Tibial nerve (tissue), 4 donors: ENCODE measurements at regions not wholly inside any gene's neighbourhood (a gene's known extent, or its start where the extent isn't known, plus 50 kb on each side); places are given as distances from the start of the nearest gene placed in this dataset.

Experiments used
- EP300 ChIP-seq, 2 donors: sonication (generic); formaldehyde crosslinking; IDR thresholded peaks; one replicate each; pipeline ENCODE4 v1.6.1; 2017; ENCODE audit warnings: antibody characterized with exemption in 2 of 2, mild to moderate bottlenecking in 1 of 2
- POLR2A ChIP-seq, 2 donors: fragments of 450-650 bp; IDR thresholded peaks; one replicate each; pipeline ENCODE4 v1.6.1; 2017; ENCODE audit warnings: antibody characterized with exemption in 2 of 2, mild to moderate bottlenecking in 2 of 2, moderate library complexity in 2 of 2
- TF ChIP-seq, protein P1 (sequence below), 5 experiments: fragments of 200-600 bp in 3 of 5; fragments of 450-650 bp in 2 of 5; sonication (generic) in 3 of 5; IDR thresholded peaks; one replicate each; pipeline ENCODE4 v1.5.1; 2016 to 2019; ENCODE audit warnings: antibody characterized with exemption in 5 of 5, mild to moderate bottlenecking in 3 of 5, moderate library complexity in 2 of 5

DNA sequence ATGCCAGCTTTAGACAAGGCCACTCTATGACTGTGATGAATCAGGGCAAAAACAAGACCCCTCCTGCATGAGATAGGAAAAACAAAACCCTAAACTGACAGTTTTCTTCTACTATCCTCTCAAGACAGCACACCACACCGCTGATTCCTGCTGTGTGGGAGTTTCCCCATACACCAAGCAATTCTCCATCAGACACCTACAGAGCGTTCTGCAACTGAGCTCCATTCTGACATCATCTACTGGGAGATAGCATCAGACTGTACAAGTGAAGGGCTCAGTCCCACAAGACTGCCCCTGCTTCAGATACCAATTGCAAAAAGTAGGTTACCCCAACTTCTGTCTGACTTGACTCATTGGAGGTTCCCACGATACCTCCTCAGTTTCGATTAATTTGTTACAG, 130.6 kb downstream of the TSN start:
- TF ChIP-seq, protein P1, sequence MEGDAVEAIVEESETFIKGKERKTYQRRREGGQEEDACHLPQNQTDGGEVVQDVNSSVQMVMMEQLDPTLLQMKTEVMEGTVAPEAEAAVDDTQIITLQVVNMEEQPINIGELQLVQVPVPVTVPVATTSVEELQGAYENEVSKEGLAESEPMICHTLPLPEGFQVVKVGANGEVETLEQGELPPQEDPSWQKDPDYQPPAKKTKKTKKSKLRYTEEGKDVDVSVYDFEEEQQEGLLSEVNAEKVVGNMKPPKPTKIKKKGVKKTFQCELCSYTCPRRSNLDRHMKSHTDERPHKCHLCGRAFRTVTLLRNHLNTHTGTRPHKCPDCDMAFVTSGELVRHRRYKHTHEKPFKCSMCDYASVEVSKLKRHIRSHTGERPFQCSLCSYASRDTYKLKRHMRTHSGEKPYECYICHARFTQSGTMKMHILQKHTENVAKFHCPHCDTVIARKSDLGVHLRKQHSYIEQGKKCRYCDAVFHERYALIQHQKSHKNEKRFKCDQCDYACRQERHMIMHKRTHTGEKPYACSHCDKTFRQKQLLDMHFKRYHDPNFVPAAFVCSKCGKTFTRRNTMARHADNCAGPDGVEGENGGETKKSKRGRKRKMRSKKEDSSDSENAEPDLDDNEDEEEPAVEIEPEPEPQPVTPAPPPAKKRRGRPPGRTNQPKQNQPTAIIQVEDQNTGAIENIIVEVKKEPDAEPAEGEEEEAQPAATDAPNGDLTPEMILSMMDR (IDR thresholded peaks at IDR 0.05): no peak
- TF ChIP-seq POLR2A (IDR thresholded peaks at IDR 0.05) (no peak), EP300 (IDR thresholded peaks at IDR 0.05) (no peak)
